MM.1S (cell line): ENCODE measurements at regions not wholly inside any gene's neighbourhood (a gene's known extent, or its start where the extent isn't known, plus 50 kb on each side); places are given as distances from the start of the nearest gene placed in this dataset.

ENCODE experiments used
- DNase-seq: peaks from one replicate; pipeline ENCODE4 v3.0.0-alpha.2; 2015
- H2AFZ ChIP-seq: fragments of 300-600 bp; sonication (generic); 2 replicates; pipeline ENCODE4 v1.6.0; 2016; ENCODE audit warnings: antibody characterized with exemption, low read length
- H3F3A ChIP-seq: fragments of 300-600 bp; sonication (generic); 2 replicates; pipeline ENCODE4 v1.6.1; 2016; ENCODE audit warnings: mild to moderate bottlenecking, antibody characterized with exemption, low read length, moderate library complexity, mixed read lengths; ENCODE audit not compliant: insufficient read depth
- H3K27ac ChIP-seq: fragments of 300-600 bp; sonication (generic); 2 replicates; pipeline ENCODE4 v1.5.1; 2016; ENCODE audit warnings: mild to moderate bottlenecking, low read length
- H3K27me3 ChIP-seq: fragments of 300-600 bp; sonication (generic); replicated peaks from 2 replicates; pipeline ENCODE4 v1.6.0; 2016; ENCODE audit warnings: low read length; ENCODE audit not compliant: insufficient read depth
- H3K36me3 ChIP-seq: fragments of 300-600 bp; sonication (generic); replicated peaks from 2 replicates; pipeline ENCODE4 v1.6.1; 2016; ENCODE audit warnings: mild to moderate bottlenecking, low read length, mixed read lengths; ENCODE audit not compliant: insufficient read depth
- H3K4me1 ChIP-seq: fragments of 300-600 bp; sonication (generic); 2 replicates; pipeline ENCODE4 v1.6.1; 2016; ENCODE audit warnings: low read length, mixed read lengths
- H3K4me2 ChIP-seq: fragments of 300-600 bp; sonication (generic); 2 replicates; pipeline ENCODE4 v1.6.0; 2016; ENCODE audit warnings: low read depth, low read length
- H3K4me3 ChIP-seq: fragments of 300-600 bp; sonication (generic); 2 replicates; pipeline ENCODE4 v1.5.1; 2016; ENCODE audit warnings: low read length, mixed read lengths
- H3K79me2 ChIP-seq: fragments of 300-600 bp; sonication (generic); 2 replicates; pipeline ENCODE4 v1.6.1; 2016; ENCODE audit warnings: mixed run types, low read length, mixed read lengths
- H3K9ac ChIP-seq: fragments of 300-600 bp; sonication (generic); 2 replicates; pipeline ENCODE4 v1.6.1; 2016; ENCODE audit warnings: low read length, mixed read lengths
- H3K9me2 ChIP-seq: fragments of 300-600 bp; sonication (generic); replicated peaks from 2 replicates; pipeline ENCODE4 v1.6.1; 2016; ENCODE audit warnings: mild to moderate bottlenecking, low read length, mixed read lengths; ENCODE audit not compliant: insufficient read depth
- H3K9me3 ChIP-seq: fragments of 300-600 bp; sonication (generic); replicated peaks from 2 replicates; pipeline ENCODE4 v1.6.1; 2016; ENCODE audit warnings: mild to moderate bottlenecking, low read length, mixed read lengths; ENCODE audit not compliant: insufficient read depth
- H4K20me1 ChIP-seq: fragments of 300-600 bp; sonication (generic); 2 replicates; pipeline ENCODE4 v1.6.1; 2016; ENCODE audit warnings: mild to moderate bottlenecking, low read length, moderate library complexity, mixed read lengths; ENCODE audit not compliant: insufficient read depth
- CTCF ChIP-seq: fragments of 300-600 bp; sonication (generic); IDR thresholded peaks from 2 replicates; pipeline ENCODE4 v1.5.1; 2016; ENCODE audit warnings: antibody characterized with exemption, low read length, mixed read lengths
- EZH2 ChIP-seq: fragments of 300-600 bp; sonication (generic); optimal IDR thresholded peaks from 2 replicates; pipeline ENCODE3; 2017; ENCODE audit warnings: low read depth, mild to moderate bottlenecking, antibody characterized with exemption, low read length, mixed read lengths
- EZH2phosphoT487 ChIP-seq: fragments of 300-600 bp; sonication (generic); IDR thresholded peaks from 2 replicates; pipeline ENCODE4 v1.6.1; 2018; ENCODE audit warnings: antibody characterized with exemption, low read length

GRCh38 chr4:153120235-153120634, 84.0 kb upstream of the TRIM2 start:
- Histone ChIP-seq H3K9me2 (no peaks in the 10 kb centered on the region), H3K4me1 (peaks cover 17% of the 10 kb centered on the region), H3K9ac (no peak overlapping the region), H3K4me2 (no peak overlapping the region), H4K20me1 (no peaks in the 10 kb centered on the region), H3K9me3 (no peaks in the 10 kb centered on the region), H3K27ac (no peak overlapping the region), H3K36me3 (no peaks in the 10 kb centered on the region), H3K27me3 (no peaks in the 10 kb centered on the region), H2AFZ (no peak overlapping the region), H3F3A (peaks cover 19% of the 10 kb centered on the region), H3K4me3 (no peak overlapping the region), H3K79me2 (no peaks in the 10 kb centered on the region)
- no peak for DNase-seq
- no peak for TF ChIP-seq CTCF
- no peak for TF ChIP-seq EZH2phosphoT487
- no peak for TF ChIP-seq EZH2

- H3K27ac ChIP-seq, result no peak overlapping the region
- TF ChIP-seq EZH2 (no peak), EZH2phosphoT487 (no peak), CTCF (no peak)
- H3F3A ChIP-seq, result no peaks in the 10 kb centered on the region
- no peaks in the 10 kb centered on the region for H4K20me1 ChIP-seq
- H2AFZ ChIP-seq, result no peak overlapping the region
- DNase-seq, result no peak
- H3K9me2 ChIP-seq, result no peaks in the 10 kb centered on the region
- H3K79me2 ChIP-seq, result no peaks in the 10 kb centered on the region
- 0 out of 2 replicates have a peak, but pooled peaks cover 4% of the 10 kb centered on the region for H3K4me1 ChIP-seq
- no peaks in the 10 kb centered on the region for H3K27me3 ChIP-seq
- H3K4me2 ChIP-seq, result no peak overlapping the region
- H3K4me3 ChIP-seq, result no peak overlapping the region
- H3K9ac ChIP-seq, result no peak overlapping the region
- no peaks in the 10 kb centered on the region for H3K36me3 ChIP-seq
- H3K9me3 ChIP-seq, result no peaks in the 10 kb centered on the region
Measured at GRCh38 chr4:153122855-153123254, 81.4 kb upstream of the TRIM2 start.

- Histone ChIP-seq H4K20me1 (no peaks in the 10 kb centered on the region), H3K27me3 (no peaks in the 10 kb centered on the region), H3K4me2 (no peak overlapping the region), H3K9me2 (no peaks in the 10 kb centered on the region), H3K27ac (no peak overlapping the region), H3K79me2 (no peaks in the 10 kb centered on the region), H3K36me3 (no peaks in the 10 kb centered on the region), H3F3A (no peaks in the 10 kb centered on the region), H3K4me1 (0 out of 2 replicates have a peak, but pooled peaks cover 4% of the 10 kb centered on the region), H3K4me3 (no peak overlapping the region), H3K9me3 (no peaks in the 10 kb centered on the region), H3K9ac (no peak overlapping the region), H2AFZ (no peak overlapping the region)
- no peak for DNase-seq
- no peak for TF ChIP-seq EZH2phosphoT487
- TF ChIP-seq CTCF, result no peak
- TF ChIP-seq EZH2, result no peak
Measured at GRCh38 chr4:153126137-153126536, 78.1 kb upstream of the TRIM2 start.
